ENCODE measurements at regions not wholly inside any gene's neighbourhood (a gene's known extent, or its start where the extent isn't known, plus 50 kb on each side); places are given as distances from the start of the nearest gene placed in this dataset.
"Not testable (repeated sequence)": the region's sequence is repeated elsewhere in the genome, so short reads cannot be mapped to it uniquely, and the experiment has no call there.

- DNase-seq, result no peak
Observed at GRCh38 chr4:33850371-33850902, 2393.9 kb downstream of the ARAP2 start.

DNA sequence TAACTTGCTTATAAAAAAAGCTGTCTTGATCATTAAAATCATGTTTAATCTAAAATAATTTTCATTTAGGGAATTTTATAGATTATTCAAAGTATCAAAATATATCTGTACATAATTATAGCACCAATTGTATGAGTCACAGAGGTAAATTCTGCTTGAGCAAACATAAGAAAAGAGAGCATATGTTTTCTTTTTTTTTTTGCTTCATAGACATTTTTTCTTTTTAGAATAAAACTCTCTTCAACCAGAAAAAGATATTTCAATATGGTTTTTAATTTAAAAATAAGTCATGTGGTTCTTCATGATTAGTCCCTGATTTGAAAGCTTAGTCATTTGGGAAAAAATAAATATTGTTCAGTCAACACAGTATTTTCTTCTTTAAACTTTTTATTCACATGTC, 2390.6 kb downstream of the ARAP2 start:
- not testable (repeated sequence) for DNase-seq

DNA sequence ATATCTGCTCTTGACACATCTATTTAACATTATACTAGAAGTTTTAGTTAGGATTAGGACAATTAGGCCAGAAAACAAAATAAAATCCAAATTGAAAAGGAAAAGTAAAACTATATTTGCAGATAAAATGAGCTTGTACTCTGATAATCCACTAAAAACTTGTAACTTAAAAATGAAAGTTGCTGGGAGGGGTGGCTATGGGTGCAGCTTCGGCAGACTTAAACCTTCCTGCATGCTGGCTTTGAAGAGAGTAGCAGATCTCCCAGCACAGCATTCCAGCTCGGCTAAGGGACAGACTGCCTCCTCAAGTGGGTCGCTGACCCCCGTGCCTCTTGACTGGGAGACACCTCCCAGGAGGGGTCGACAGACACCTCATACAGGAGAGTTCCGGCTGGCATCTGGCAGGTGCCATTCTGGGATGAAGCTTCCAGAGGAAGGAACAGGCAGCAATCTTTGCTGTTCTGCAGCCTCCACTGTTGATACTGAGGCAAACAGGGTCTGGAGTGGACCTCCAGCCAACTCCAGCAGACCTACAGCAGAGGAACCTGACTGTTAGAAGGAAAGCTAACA, 2379.9 kb downstream of the ARAP2 start:
- DNase-seq, result no peak

- no peak for DNase-seq
Observed at GRCh38 chr4:33873791-33874190, 2370.5 kb downstream of the ARAP2 start.

- no peak for DNase-seq
Observed at GRCh38 chr4:33878710-33879109, 2365.6 kb downstream of the ARAP2 start.

DNA sequence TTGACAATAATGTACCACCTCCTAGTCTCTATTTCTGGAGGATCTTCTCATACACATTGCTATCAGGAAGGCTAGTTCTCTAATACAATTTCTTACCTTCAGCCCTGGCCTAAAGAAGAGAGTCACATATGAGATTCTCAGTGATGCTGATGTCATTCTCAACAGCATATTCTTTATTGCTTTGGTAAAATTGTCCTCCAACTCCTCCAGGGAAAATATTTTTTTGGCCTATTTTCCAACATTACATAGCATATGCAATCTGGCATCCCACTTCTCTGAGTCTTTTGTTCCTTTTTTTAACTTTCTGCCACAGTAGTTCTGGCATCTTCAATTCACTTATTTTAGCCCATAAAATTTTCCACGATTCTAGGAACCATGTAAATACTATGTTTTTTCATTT, 2363.1 kb downstream of the ARAP2 start:
- no peak for DNase-seq

DNA sequence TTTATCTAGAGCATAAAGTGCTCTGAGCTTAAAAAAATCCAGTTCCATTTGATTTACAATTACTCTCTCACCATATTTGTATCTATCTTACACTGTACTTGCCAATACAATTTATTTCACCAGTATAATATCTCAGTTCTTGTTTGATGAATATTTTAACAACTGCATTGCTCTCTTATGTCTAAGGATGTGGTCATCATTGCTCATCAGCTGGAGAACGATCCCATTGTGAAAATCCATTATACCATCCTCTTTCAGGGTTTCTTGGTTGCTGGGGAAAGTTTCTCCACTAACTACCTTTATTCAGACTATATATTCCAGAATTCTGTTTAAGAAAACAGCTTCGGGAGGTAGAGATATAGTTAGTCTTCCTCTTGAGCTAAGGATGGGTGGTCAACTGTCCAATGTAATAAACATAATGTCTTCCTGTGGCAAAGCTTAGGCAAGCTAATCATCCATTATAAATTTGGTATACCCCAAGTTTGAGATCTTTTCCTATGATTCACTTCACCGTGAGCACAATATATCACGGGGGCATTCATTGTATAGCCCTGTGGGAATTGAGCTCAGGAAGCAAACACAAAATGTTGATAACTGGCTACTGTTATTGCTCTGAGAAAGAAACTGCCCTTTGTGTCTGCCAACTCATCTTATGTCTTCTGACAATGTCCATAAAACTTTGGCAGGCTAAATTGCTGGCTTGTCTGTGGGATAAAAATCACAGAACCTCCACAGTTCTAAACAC, 2361.9 kb downstream of the ARAP2 start:
- no peak for DNase-seq

- no peak for DNase-seq
Observed at GRCh38 chr4:33883111-33883510, 2361.2 kb downstream of the ARAP2 start.

DNA sequence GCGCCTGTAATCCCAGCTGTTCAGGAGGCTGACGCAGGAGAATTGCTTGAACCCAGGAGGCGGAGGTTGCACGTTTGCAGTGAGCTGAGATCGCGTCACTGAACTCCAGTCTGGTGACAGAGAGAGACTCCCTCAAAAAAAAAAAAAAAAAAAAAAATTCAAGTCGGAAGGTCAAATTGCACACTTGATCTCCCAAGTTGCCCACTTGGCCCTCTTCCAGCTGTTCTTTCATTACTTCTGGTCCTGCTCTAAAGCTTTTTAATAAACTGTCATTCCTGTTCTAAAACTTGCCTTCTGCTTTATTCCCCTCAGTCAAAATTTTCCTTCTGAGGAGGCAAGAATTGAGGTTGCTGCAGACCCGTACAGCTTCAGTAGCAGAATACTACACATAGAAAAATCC, 2358.0 kb downstream of the ARAP2 start:
- no peak for DNase-seq

DNA sequence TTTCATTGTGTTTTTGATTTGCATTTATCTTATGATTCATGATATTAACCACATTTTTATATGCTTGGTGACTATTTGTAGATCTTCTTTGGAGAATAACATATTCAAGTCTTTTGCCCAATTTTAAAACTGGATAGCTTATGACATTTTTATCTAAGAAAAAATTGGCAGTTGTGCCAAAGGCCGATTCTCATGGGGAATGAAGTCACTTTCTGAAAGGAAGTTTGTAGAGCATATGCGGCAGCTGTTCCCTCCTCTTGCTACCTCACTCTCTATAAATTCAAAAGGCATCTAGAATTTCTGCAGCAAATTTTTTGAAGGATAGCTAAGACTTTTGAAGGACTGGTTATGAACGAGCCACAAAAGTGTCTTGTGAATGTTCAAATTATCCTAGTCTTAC, 2353.5 kb downstream of the ARAP2 start:
- DNase-seq, result no peak

DNA sequence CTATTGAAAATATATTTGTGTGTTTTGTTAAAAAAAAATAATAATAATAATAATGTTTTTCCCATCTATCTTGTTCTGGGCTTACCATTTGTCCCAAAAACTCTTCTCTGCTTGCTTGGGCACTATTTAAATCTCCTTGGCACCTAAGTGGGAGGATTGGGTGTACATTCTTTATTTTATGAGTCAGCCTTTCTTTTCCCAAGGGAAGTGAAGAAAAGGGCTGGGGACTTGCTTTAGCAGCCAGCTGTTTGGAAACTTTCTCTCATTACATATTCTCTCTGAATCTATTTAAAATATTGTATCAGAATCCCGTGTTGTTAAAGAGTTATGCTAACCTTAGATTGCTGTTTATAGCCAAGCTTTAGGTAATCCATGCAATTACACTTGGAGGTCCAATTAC, 2332.4 kb downstream of the ARAP2 start:
- no peak for DNase-seq

DNA sequence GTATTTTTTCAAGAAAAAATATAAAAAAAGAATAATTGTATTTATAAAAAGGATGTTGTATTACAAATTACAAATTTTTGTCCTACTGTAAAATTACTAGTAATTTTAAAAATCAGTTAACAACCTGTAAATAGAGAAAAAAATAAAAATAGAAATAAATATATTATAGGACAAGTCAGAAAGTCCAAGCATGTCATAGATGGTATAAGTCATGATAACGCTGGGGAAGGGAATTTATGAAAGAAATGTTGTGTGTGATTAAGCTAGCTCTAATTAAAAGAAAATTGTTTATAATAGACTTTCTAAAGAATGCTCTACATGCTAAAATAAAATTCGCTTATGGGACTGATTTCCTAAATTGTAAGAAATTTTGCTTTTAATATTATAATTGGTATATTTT, 2329.9 kb downstream of the ARAP2 start:
- DNase-seq, result no peak

DNA sequence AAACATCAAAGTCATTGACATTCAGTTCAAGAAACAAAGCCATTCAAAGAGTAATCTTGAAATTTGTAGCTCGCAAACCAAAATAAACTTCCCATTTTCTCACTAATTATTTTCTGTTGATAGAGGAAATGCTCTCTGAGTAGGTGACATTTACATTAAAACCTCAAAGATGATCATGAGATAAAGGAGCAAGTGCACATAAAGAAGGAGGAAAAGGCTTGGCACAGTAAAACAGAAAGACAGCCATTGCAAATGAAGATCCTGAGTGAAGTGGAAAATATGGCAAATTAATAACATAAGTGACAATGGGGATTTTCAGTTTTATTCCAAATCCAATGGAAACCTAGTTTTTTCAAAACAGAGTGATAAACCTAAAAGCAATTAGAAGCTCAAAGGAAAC, 2320.8 kb downstream of the ARAP2 start:
- DNase-seq, result no peak

DNA sequence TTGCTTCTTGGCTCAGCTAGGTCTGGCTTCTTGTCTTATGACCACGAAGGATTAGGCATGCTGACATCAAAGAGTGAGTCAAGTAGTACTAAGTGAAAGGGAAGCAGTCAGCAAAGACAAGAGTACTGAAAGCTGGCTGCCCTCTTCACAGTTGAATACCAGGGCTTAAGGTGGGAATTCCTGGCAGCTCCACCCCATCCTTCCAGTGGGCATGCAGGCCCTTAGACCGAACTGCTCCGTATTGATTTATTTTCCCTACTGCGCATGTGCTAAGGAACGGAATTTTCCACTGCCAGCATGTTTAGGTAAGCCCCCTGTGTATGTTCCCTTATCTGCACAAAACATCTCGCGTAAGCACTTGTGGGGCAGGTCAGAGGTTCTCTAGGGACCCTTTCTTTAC, 2320.1 kb downstream of the ARAP2 start:
- DNase-seq, result peak; percentile 4

DNA sequence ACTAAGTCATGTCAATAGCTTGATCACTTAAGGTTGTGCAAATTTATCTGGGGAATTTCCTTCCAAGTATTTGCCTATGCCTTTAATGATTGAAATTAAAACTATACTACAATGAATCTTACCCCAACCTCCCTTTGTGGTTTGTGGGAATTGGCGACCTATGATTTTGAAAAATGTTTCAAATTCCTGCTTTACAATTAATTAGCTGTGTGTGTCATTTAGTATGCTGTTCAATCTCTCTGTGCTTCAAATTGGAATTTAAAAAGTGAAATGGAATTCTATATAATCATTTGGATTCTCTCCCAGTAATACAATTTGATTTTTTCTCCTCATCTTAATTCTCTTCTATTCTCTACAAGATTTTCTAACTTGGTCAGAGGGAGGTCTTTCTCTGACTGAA, 2319.5 kb downstream of the ARAP2 start:
- DNase-seq, result no peak

GRCh38 chr4:33930497-33930896, 2313.8 kb downstream of the ARAP2 start:
- no peak for DNase-seq

DNA sequence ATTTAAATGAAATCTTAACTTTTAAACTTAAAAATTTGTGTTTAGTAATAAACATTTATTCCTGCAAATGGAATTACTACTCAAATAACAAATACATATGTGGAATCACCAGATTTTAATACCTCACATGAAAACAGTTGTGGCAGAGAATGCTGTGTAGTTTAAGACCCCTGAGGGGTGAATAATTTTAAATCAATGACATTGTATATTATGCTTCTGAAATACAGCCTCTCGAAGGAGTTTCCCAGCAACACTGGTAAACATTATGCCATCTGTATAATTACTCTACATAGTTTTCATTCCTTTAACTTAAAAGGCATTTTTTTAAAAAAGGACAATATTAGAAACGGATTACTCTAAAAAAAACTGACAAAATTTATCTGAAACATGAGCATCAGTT, 2313.3 kb downstream of the ARAP2 start:
- no peak for DNase-seq

- no peak for DNase-seq
Observed at GRCh38 chr4:33940281-33940680, 2304.0 kb downstream of the ARAP2 start.

GRCh38 chr4:33941854-33942253, 2302.5 kb downstream of the ARAP2 start:
- DNase-seq, result no peak

GRCh38 chr4:33948921-33949320, 2295.4 kb downstream of the ARAP2 start:
- DNase-seq, result no peak

GRCh38 chr4:33953848-33954247, 2290.5 kb downstream of the ARAP2 start:
- DNase-seq, result not testable (repeated sequence)

GRCh38 chr4:33954759-33955158, 2289.6 kb downstream of the ARAP2 start:
- no peak for DNase-seq

DNA sequence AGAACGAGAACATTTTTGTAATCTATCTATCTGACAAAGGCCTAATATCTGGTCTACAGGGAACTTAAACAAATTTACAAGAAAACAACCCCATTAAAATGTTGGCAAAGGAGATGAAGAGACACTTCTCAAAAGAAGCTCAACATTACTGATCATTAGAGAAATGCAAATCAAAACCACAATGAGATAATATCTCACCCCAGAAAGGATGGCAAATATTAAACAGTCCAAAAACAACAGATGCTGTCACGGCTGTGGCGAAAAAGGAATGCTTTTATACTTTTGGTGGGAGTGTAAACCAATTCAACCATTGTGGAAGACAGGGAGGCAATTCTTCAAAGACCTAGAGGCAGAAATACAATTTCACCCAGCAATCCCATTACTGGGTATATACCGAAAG, 2284.8 kb downstream of the ARAP2 start:
- DNase-seq, result no peak

DNA sequence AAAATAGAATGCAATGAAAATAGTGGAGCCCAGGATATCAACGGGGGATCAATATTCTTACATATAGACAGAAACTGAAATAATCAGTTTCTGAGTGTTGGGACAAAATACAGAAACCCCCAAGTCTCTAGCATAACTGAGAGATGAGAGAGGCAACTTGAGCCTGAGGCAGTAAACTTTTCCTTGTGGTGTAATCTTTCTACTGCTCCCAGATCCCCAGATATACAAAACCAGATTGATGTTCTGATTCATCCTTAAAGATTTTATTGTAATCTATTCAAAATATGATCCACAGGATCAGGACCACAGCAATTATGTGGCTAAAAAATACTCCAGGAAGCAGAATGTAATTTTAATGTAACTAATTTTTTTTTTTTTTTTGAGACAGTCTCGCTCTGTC, 2282.6 kb downstream of the ARAP2 start:
- DNase-seq, result no peak

Measured in right kidney (tissue), 1 donor.